T47D (cell line): ENCODE measurements at regions not wholly inside any gene's neighbourhood (a gene's known extent, or its start where the extent isn't known, plus 50 kb on each side); places are given as distances from the start of the nearest gene placed in this dataset.

Source experiments
- DNase-seq, 2 experiments: peaks; one replicate each; pipeline versions ENCODE4 v3.0.0 to v3.0.0-alpha.2; 2011 to 2012; ENCODE audit warnings: low read depth in 1 of 2, low spot score in 1 of 2
- JUND ChIP-seq: IDR thresholded peaks from 2 replicates; pipeline ENCODE4 v1.6.1; 2012; ENCODE audit warnings: low read depth
- in situ Hi-C: cut with HindIII; loops from 2 replicates; pipeline ENCODE4 v1.10.0; 2016; ENCODE audit warnings: low sequenced_read_pairs, low pct_unique_long_range_greater_than_20kb

GRCh38 chr2:65554765-65555591 is 122.6 kb upstream of the SPRED2 start:
- no peak for TF ChIP-seq JUND
- in situ Hi-C loops, result no loop called here
- no peak for DNase-seq

GRCh38 chr2:65553504-65554074 is 121.2 kb upstream of the SPRED2 start:
- no peak for DNase-seq
- no peak for TF ChIP-seq JUND
- in situ Hi-C loops, result no loop called here

- no peak for TF ChIP-seq JUND
- DNase-seq, result no peak
- in situ Hi-C loops, result no loop called here
Observed at GRCh38 chr2:65551528-65551927, 119.1 kb upstream of the SPRED2 start.

GRCh38 chr2:65550246-65550645 is 117.8 kb upstream of the SPRED2 start:
- no peak for TF ChIP-seq JUND
- in situ Hi-C loops, result no loop called here

GRCh38 chr2:65549631-65550030 is 117.2 kb upstream of the SPRED2 start:
- no peak for DNase-seq
- no peak for TF ChIP-seq JUND
- in situ Hi-C loops, result no loop called here

More at GRCh38 chr2:65550246-65550645, 117.8 kb upstream of the SPRED2 start:
- no peak for DNase-seq

- no peak for DNase-seq
- TF ChIP-seq JUND, result no peak
- in situ Hi-C loops, result no loop called here
Observed at GRCh38 chr2:65549257-65549627, 116.8 kb upstream of the SPRED2 start.

GRCh38 chr2:65548576-65549256 is 116.3 kb upstream of the SPRED2 start:
- DNase-seq, result no peak
- TF ChIP-seq JUND, result no peak
- in situ Hi-C loops, result no loop called here

- in situ Hi-C loops, result no loop called here
- TF ChIP-seq JUND, result no peak
- no peak for DNase-seq
Observed at GRCh38 chr2:65548064-65548463, 115.7 kb upstream of the SPRED2 start.

- DNase-seq, result no peak
- in situ Hi-C loops, result no loop called here
- TF ChIP-seq JUND, result no peak
Observed at GRCh38 chr2:65545837-65546805, 113.7 kb upstream of the SPRED2 start.

GRCh38 chr2:65541773-65542172 is 109.4 kb upstream of the SPRED2 start:
- in situ Hi-C loops, result no loop called here
- TF ChIP-seq JUND, result no peak
- DNase-seq, result no peak

GRCh38 chr2:65539633-65540032 is 107.2 kb upstream of the SPRED2 start:
- TF ChIP-seq JUND, result no peak
- in situ Hi-C loops, result no loop called here
- DNase-seq, result no peak
